ENCODE measurements at regions not wholly inside any gene's neighbourhood (a gene's known extent, or its start where the extent isn't known, plus 50 kb on each side); places are given as distances from the start of the nearest gene placed in this dataset.

GRCh38 chr18:76667603-76668002 lies 154.8 kb upstream of the ZNF236 start:
- 68 to 72% methylated on average over 12 of the region's 12 CpGs for WGBS, 2 donors
- DNase-seq (no peak), ATAC-seq (ENCODE audit: low FRiP score) (no peak)
- intact Hi-C loops (cut with DNase I) = no loop called here
- H3K4me3 ChIP-seq (ENCODE audit: low read length in 2 of 2) = no peak overlapping the region
- H3K36me3 ChIP-seq (ENCODE audit: control insufficient read depth in 1 of 2, insufficient read depth in 2 of 2, low read length in 1 of 2) = no peaks in the 10 kb centered on the region
- H3K27me3 ChIP-seq (ENCODE audit: control insufficient read depth in 1 of 2, insufficient read depth in 2 of 2, low read length in 1 of 2) = no peaks in the 10 kb centered on the region
- H3K4me1 ChIP-seq (ENCODE audit: control insufficient read depth in 1 of 2, insufficient read depth in 2 of 2, low read length in 2 of 2) = no peaks in the 10 kb centered on the region
- no peaks in the 10 kb centered on the region for H3K9me3 ChIP-seq (ENCODE audit: control insufficient read depth, low read length)
- H3K27ac ChIP-seq (ENCODE audit: low read depth in 1 of 2, low read length in 2 of 2) = no peak overlapping the region

- H3K9me3 ChIP-seq (ENCODE audit: control insufficient read depth, low read length) = no peaks in the 10 kb centered on the region
- intact Hi-C loops (cut with DNase I) = no loop called here
- no peaks in the 10 kb centered on the region for H3K27me3 ChIP-seq (ENCODE audit: control insufficient read depth in 1 of 2, insufficient read depth in 2 of 2, low read length in 1 of 2)
- ATAC-seq (ENCODE audit: low FRiP score) (no peak), DNase-seq (no peak)
- 30 to 34% methylated on average over 7 of the region's 7 CpGs for WGBS, 2 donors
- H3K36me3 ChIP-seq (ENCODE audit: control insufficient read depth in 1 of 2, insufficient read depth in 2 of 2, low read length in 1 of 2) = no peaks in the 10 kb centered on the region
- no peak overlapping the region for H3K27ac ChIP-seq (ENCODE audit: low read depth in 1 of 2, low read length in 2 of 2)
- no peaks in the 10 kb centered on the region for H3K4me1 ChIP-seq (ENCODE audit: control insufficient read depth in 1 of 2, insufficient read depth in 2 of 2, low read length in 2 of 2)
- no peak overlapping the region for H3K4me3 ChIP-seq (ENCODE audit: low read length in 2 of 2)
Measured at GRCh38 chr18:76662626-76663025, 159.7 kb upstream of the ZNF236 start.

GRCh38 chr18:76660571-76661192 lies 161.7 kb upstream of the ZNF236 start:
- Histone ChIP-seq H3K27ac (ENCODE audit: low read depth in 1 of 2, low read length in 2 of 2) (no peak overlapping the region), H3K4me1 (ENCODE audit: control insufficient read depth in 1 of 2, insufficient read depth in 2 of 2, low read length in 2 of 2) (no peaks in the 10 kb centered on the region), H3K9me3 (ENCODE audit: control insufficient read depth, low read length) (no peaks in the 10 kb centered on the region), H3K4me3 (ENCODE audit: low read length in 2 of 2) (no peak overlapping the region), H3K27me3 (ENCODE audit: control insufficient read depth in 1 of 2, insufficient read depth in 2 of 2, low read length in 1 of 2) (no peaks in the 10 kb centered on the region), H3K36me3 (ENCODE audit: control insufficient read depth in 1 of 2, insufficient read depth in 2 of 2, low read length in 1 of 2) (no peaks in the 10 kb centered on the region)
- 83 to 86% methylated on average over 9 of the region's 9 CpGs for WGBS, 2 donors
- ATAC-seq (ENCODE audit: low FRiP score) (no peak), DNase-seq (no peak)
- intact Hi-C loops (cut with DNase I) = no loop called here

DNA sequence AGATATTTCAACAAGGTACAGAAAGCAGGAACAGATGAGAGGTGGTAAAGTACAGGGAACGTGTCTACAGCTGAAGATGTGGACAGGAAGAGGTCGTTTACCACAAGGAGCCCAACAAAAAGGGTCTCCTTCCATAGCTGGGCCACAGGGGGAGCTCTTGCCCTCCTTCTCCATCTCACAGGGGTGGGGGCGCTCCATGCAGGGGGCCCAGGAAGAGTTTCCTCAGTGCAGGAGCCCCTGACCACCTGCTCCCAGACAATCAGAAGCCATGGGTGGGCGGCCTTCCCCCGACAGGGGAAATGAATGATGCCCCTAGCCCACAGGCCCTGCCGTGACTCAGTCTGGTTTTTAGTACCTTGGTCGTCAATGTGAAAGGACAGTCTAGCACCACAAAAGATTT lies 163.6 kb upstream of the ZNF516 start:
- no peaks in the 10 kb centered on the region for H3K36me3 ChIP-seq (ENCODE audit: control insufficient read depth in 1 of 2, insufficient read depth in 2 of 2, low read length in 1 of 2)
- DNase-seq (no peak), ATAC-seq (ENCODE audit: low FRiP score) (peak; percentile 15)
- H3K27ac ChIP-seq (ENCODE audit: low read depth in 1 of 2, low read length in 2 of 2) = no peak overlapping the region
- intact Hi-C loops (cut with DNase I) = no loop called here
- H3K9me3 ChIP-seq (ENCODE audit: control insufficient read depth, low read length) = no peaks in the 10 kb centered on the region
- H3K4me3 ChIP-seq (ENCODE audit: low read length in 2 of 2) = no peak overlapping the region
- H3K27me3 ChIP-seq (ENCODE audit: control insufficient read depth in 1 of 2, insufficient read depth in 2 of 2, low read length in 1 of 2) = no peaks in the 10 kb centered on the region
- WGBS, 2 donors = 46 to 47% methylated on average over 7 of the region's 7 CpGs
- no peaks in the 10 kb centered on the region for H3K4me1 ChIP-seq (ENCODE audit: control insufficient read depth in 1 of 2, insufficient read depth in 2 of 2, low read length in 2 of 2)

DNA sequence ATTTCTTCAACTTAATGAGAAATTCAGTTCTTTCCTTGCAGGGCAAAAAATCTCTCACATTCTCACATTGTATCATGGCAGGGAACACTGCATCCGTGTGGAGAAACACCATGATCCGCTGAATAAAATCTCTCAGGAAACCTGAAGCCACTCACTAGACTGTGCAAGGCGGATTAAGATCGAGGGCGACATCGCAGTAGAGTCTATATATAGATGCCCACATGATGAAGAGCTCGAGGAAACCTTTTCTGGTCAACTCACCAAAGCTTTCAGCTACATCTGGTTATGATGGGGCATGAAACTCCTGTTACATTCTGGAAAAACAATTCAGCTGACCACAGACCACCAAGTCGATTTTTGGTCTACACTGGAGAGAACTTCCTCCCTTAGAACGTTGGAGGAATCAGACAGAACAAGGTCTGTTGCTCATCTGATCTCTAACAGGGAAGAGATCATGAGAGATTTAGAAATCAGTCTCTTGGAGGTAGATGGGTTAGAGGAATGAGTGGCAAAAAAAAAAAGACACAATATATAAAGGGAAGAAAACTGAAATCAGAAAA lies 162.9 kb upstream of the ZNF516 start:
- no peak for ATAC-seq (ENCODE audit: low FRiP score)
- 55 to 67% methylated on average over 9 of the region's 9 CpGs for WGBS, 2 donors
- no peaks in the 10 kb centered on the region for H3K27me3 ChIP-seq (ENCODE audit: control insufficient read depth in 1 of 2, insufficient read depth in 2 of 2, low read length in 1 of 2)
- H3K4me1 ChIP-seq (ENCODE audit: control insufficient read depth in 1 of 2, insufficient read depth in 2 of 2, low read length in 2 of 2) = no peaks in the 10 kb centered on the region
- H3K4me3 ChIP-seq (ENCODE audit: low read length in 2 of 2) = no peak overlapping the region
- DNase-seq = no peak
- no peaks in the 10 kb centered on the region for H3K9me3 ChIP-seq (ENCODE audit: control insufficient read depth, low read length)
- intact Hi-C loops (cut with DNase I) = no loop called here
- no peak overlapping the region for H3K27ac ChIP-seq (ENCODE audit: low read depth in 1 of 2, low read length in 2 of 2)
- no peaks in the 10 kb centered on the region for H3K36me3 ChIP-seq (ENCODE audit: control insufficient read depth in 1 of 2, insufficient read depth in 2 of 2, low read length in 1 of 2)

DNA sequence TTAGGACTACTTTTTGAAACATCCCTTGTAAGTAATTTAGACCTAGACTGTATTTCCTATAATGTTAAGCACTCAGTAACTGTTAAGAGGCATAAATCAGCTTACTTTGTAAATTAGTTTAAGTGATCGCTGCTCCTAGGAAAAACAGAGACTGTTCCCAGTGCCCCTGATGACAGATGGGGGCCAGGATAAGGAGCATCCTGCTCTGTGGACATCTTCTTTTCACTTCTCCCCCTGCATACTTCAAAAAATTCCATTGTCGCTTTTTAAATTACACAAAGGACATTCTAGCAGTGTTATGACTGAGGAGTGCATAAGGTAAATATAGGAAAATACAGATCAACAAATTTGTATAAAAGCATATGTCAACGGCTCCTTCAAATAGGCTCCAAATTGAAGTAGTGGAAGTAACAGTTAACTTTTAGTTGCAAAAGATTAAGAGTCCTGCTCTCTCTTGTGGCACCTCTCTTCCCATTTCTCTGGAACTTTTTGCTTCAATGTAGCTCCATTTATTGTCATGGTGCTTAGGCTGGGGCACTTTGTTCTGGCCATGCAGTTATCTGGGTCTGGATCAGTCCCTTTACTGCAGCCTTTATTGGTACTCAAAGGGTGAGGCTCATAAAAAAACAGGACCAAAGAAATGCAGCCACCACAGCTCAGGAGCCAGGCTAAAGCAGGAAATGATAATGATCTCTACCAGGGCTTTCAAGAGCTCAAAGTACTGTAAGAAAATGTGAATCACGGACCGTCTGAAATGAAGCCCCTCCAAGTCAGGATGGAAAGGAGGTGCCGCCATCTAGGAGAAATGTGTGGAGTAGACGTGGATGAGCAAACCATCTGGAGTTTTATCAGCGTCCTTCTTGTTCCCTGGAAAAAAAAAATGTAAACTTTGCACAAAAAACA lies 162.1 kb upstream of the ZNF516 start:
- Histone ChIP-seq H3K36me3 (ENCODE audit: control insufficient read depth in 1 of 2, insufficient read depth in 2 of 2, low read length in 1 of 2) (no peaks in the 10 kb centered on the region), H3K4me3 (ENCODE audit: low read length in 2 of 2) (no peak overlapping the region), H3K27ac (ENCODE audit: low read depth in 1 of 2, low read length in 2 of 2) (no peak overlapping the region), H3K4me1 (ENCODE audit: control insufficient read depth in 1 of 2, insufficient read depth in 2 of 2, low read length in 2 of 2) (no peaks in the 10 kb centered on the region), H3K27me3 (ENCODE audit: control insufficient read depth in 1 of 2, insufficient read depth in 2 of 2, low read length in 1 of 2) (no peaks in the 10 kb centered on the region), H3K9me3 (ENCODE audit: control insufficient read depth, low read length) (no peaks in the 10 kb centered on the region)
- no peak for ATAC-seq (ENCODE audit: low FRiP score)
- 34 to 37% methylated on average over 8 of the region's 8 CpGs for WGBS, 2 donors
- no peak for DNase-seq
- intact Hi-C loops (cut with DNase I) = no loop called here

GRCh38 chr18:76654577-76654976 lies 159.5 kb upstream of the ZNF516 start:
- no peaks in the 10 kb centered on the region for H3K27me3 ChIP-seq (ENCODE audit: control insufficient read depth in 1 of 2, insufficient read depth in 2 of 2, low read length in 1 of 2)
- 48 to 61% methylated on average over 4 of the region's 4 CpGs for WGBS, 2 donors
- no peak for ATAC-seq (ENCODE audit: low FRiP score)
- no peak overlapping the region for H3K27ac ChIP-seq (ENCODE audit: low read depth in 1 of 2, low read length in 2 of 2)
- no peaks in the 10 kb centered on the region for H3K9me3 ChIP-seq (ENCODE audit: control insufficient read depth, low read length)
- H3K36me3 ChIP-seq (ENCODE audit: control insufficient read depth in 1 of 2, insufficient read depth in 2 of 2, low read length in 1 of 2) = no peaks in the 10 kb centered on the region
- H3K4me1 ChIP-seq (ENCODE audit: control insufficient read depth in 1 of 2, insufficient read depth in 2 of 2, low read length in 2 of 2) = no peaks in the 10 kb centered on the region
- no peak for DNase-seq
- H3K4me3 ChIP-seq (ENCODE audit: low read length in 2 of 2) = no peak overlapping the region
- intact Hi-C loops (cut with DNase I) = no loop called here

DNA sequence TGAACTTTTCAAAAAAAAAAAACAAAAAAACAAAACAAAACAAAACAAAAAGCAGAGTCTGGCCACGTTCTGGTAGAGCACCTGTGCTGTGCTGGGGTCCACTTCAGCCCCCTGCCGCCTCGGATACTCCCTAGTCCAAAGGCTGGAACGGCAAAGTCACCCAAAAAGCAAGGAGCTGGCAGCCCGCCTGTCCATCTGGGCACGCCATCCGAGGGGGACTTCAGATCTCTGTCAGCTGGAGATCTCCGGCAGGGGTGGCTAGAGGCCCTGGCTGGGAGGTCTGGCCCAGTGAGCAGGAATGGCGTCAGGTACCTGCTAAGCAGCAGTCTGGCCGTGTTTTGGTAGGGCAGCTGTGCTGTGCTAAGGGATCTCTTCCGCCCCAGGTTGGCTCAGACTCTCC lies 152.3 kb upstream of the ZNF516 start:
- Histone ChIP-seq H3K27me3 (ENCODE audit: control insufficient read depth in 1 of 2, insufficient read depth in 2 of 2, low read length in 1 of 2) (no peaks in the 10 kb centered on the region), H3K4me3 (ENCODE audit: low read length in 2 of 2) (no peak overlapping the region), H3K4me1 (ENCODE audit: control insufficient read depth in 1 of 2, insufficient read depth in 2 of 2, low read length in 2 of 2) (no peaks in the 10 kb centered on the region), H3K9me3 (ENCODE audit: control insufficient read depth, low read length) (no peaks in the 10 kb centered on the region), H3K36me3 (ENCODE audit: control insufficient read depth in 1 of 2, insufficient read depth in 2 of 2, low read length in 1 of 2) (no peaks in the 10 kb centered on the region), H3K27ac (ENCODE audit: low read depth in 1 of 2, low read length in 2 of 2) (no peak overlapping the region)
- intact Hi-C loops (cut with DNase I) = no loop called here
- ATAC-seq (ENCODE audit: low FRiP score) = no peak
- no peak for DNase-seq
- 72 to 73% methylated on average over 11 of the region's 11 CpGs for WGBS, 2 donors

DNA sequence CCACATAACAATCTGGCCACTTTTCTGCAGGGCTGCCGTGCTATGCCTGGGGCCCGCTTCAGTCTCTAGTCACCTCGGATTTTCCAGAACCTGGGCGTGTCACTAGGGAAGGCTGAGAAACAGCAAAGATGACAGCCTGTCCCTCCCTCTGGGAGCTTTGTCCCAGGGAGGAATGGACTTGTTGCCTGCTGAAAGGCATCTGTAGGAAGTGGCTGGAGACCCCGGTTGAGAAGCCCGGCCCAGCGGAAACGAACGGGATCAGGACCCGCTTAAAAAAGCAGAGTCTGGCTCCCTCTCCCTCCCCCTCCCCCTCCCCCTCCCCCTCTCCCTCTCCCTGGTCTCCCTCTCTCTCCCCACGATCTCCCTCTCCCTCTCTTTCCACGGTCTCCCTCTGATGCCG lies 149.5 kb upstream of the ZNF516 start:
- ATAC-seq (ENCODE audit: low FRiP score) (no peak), DNase-seq (no peak)
- no peaks in the 10 kb centered on the region for H3K36me3 ChIP-seq (ENCODE audit: control insufficient read depth in 1 of 2, insufficient read depth in 2 of 2, low read length in 1 of 2)
- no peaks in the 10 kb centered on the region for H3K4me1 ChIP-seq (ENCODE audit: control insufficient read depth in 1 of 2, insufficient read depth in 2 of 2, low read length in 2 of 2)
- 87 to 93% methylated on average over 10 to 13 of the region's 13 CpGs for WGBS, 2 donors
- no peak overlapping the region for H3K27ac ChIP-seq (ENCODE audit: low read depth in 1 of 2, low read length in 2 of 2)
- peaks cover 2% of the 10 kb centered on the region for H3K9me3 ChIP-seq (ENCODE audit: control insufficient read depth, low read length)
- no peak overlapping the region for H3K4me3 ChIP-seq (ENCODE audit: low read length in 2 of 2)
- H3K27me3 ChIP-seq (ENCODE audit: control insufficient read depth in 1 of 2, insufficient read depth in 2 of 2, low read length in 1 of 2) = no peaks in the 10 kb centered on the region
- intact Hi-C loops (cut with DNase I) = no loop called here
